Stomach (tissue), 4 donors: ENCODE measurements at regions not wholly inside any gene's neighbourhood (a gene's known extent, or its start where the extent isn't known, plus 50 kb on each side); places are given as distances from the start of the nearest gene placed in this dataset.

Experiments
- CTCF ChIP-seq, 7 experiments: fragments of 450-650 bp in 4 of 7; fragments of 200-600 bp in 3 of 7; sonication (generic) in 3 of 7; IDR thresholded peaks; one replicate each; pipeline ENCODE4 v1.5.1; 2016 to 2019; ENCODE audit warnings: antibody characterized with exemption in 7 of 7, control low read depth in 2 of 7, mild to moderate bottlenecking in 1 of 7
- EP300 ChIP-seq: sonication (generic); formaldehyde crosslinking; IDR thresholded peaks from one replicate; pipeline ENCODE4 v1.6.1; 2017; ENCODE audit warnings: antibody characterized with exemption
- POLR2A ChIP-seq, 4 donors: fragments of 450-650 bp; IDR thresholded peaks; one replicate each; pipeline ENCODE4 v1.6.1; 2016; ENCODE audit warnings: antibody characterized with exemption in 4 of 4, control low read depth in 2 of 4, mild to moderate bottlenecking in 1 of 4, moderate library complexity in 1 of 4
- POLR2AphosphoS5 ChIP-seq, 3 donors: sonication (generic); formaldehyde crosslinking; IDR thresholded peaks; one replicate each; pipeline ENCODE4 v1.6.1; 2016; ENCODE audit warnings: antibody characterized with exemption in 3 of 3

GRCh38 chr21:35384375-35384774, 335.3 kb upstream of the RUNX1 start:
- TF ChIP-seq CTCF (IDR thresholded peaks at IDR 0.05) (no peak), POLR2A (IDR thresholded peaks at IDR 0.05) (no peak), POLR2AphosphoS5 (IDR thresholded peaks at IDR 0.05) (no peak), EP300 (no peak)
